Panc1 (cell line): ENCODE measurements at regions not wholly inside any gene's neighbourhood (a gene's known extent, or its start where the extent isn't known, plus 50 kb on each side); places are given as distances from the start of the nearest gene placed in this dataset.

Experiments used
- ATAC-seq: fragments of 200-7000 bp; cut with Tn5 transposase; 2 replicates; pipeline ENCODE4 v1.9.1; 2020; ENCODE audit warnings: mild to moderate bottlenecking, moderate library complexity
- BruUV-seq: library from RNA; stranded (reverse); fragments of 400-500 nt; replicated peaks from 2 replicates; lab custom pipeline; 2021; lab: Mats Ljungman, UMichigan
- CTCF ChIA-PET: fragments of 300-600 bp; sonication (Branson Sonifier 250); formaldehyde crosslinking; loops from one replicate; lab custom pipeline; 2022; ENCODE audit warnings: antibody characterized with exemption; lab: Charles Lee
- POLR2A ChIA-PET: fragments of 300-600 bp; sonication (Branson Sonifier 250); formaldehyde crosslinking; loops from one replicate; lab custom pipeline; 2022; ENCODE audit warnings: antibody characterized with exemption; lab: Charles Lee
- DNase-seq: peaks from one replicate; pipeline ENCODE4 v3.0.0-alpha.2; 2010; ENCODE audit warnings: low read depth, low spot score
- H3K27ac ChIP-seq: 2 replicates; pipeline ENCODE4 v1.5.1; 2011; ENCODE audit warnings: mild to moderate bottlenecking, low read length, inconsistent platforms
- H3K27me3 ChIP-seq: fragments of 200-500 bp; sonication (Bioruptor generic); 2 replicates; pipeline ENCODE4 v1.6.0; 2014; ENCODE audit warnings: low read length, inconsistent platforms; ENCODE audit not compliant: control insufficient read depth, insufficient read depth
- H3K36me3 ChIP-seq: fragments of 200-500 bp; sonication (Bioruptor generic); 2 replicates; pipeline ENCODE4 v1.5.1; 2014; ENCODE audit warnings: inconsistent platforms, mild to moderate bottlenecking, low read length, moderate library complexity; ENCODE audit not compliant: control insufficient read depth, insufficient read depth
- H3K4me1 ChIP-seq: 2 replicates; pipeline ENCODE4 v1.5.1; 2011; ENCODE audit warnings: inconsistent platforms, mild to moderate bottlenecking, low read length, moderate library complexity; ENCODE audit not compliant: control insufficient read depth, insufficient read depth
- H3K4me3 ChIP-seq, 2 experiments: 2 replicates each; pipeline ENCODE4 v1.5.1; 2011 to 2012; ENCODE audit warnings: low read depth in 2 of 2, low read length in 2 of 2, mild to moderate bottlenecking in 2 of 2, inconsistent platforms in 1 of 2, moderate library complexity in 1 of 2
- H3K9me3 ChIP-seq: fragments of 200-500 bp; sonication (Bioruptor generic); 2 replicates; pipeline ENCODE4 v1.5.1; 2014; ENCODE audit warnings: low read depth, mild to moderate bottlenecking, inconsistent platforms, low read length, moderate library complexity; ENCODE audit not compliant: control insufficient read depth, insufficient read depth
- POLR2AphosphoS5 ChIP-seq: IDR thresholded peaks from 2 replicates; pipeline ENCODE4 v1.6.1; 2012; ENCODE audit warnings: mild to moderate bottlenecking, low read depth, low read length, moderate library complexity
- SIN3A ChIP-seq: IDR thresholded peaks from 2 replicates; pipeline ENCODE4 v1.6.1; 2012; ENCODE audit warnings: low read depth, mild to moderate bottlenecking, low read length, moderate library complexity, borderline replicate concordance; ENCODE audit not compliant: insufficient read depth
- TCF7L2 ChIP-seq: IDR thresholded peaks from 2 replicates; pipeline ENCODE4 v1.6.1; 2011; ENCODE audit warnings: mild to moderate bottlenecking, low read depth, low read length, inconsistent platforms
- in situ Hi-C: cut with HindIII; loops from 2 replicates; pipeline ENCODE4 v1.10.0; 2016; ENCODE audit warnings: low sequenced_read_pairs, low pct_unique_long_range_greater_than_20kb
- intact Hi-C: fragments of 100-400 bp; cut with micrococcal nuclease; formaldehyde crosslinking; loops from one replicate; pipeline ENCODE4 v1.10.0; 2022; ENCODE audit not compliant: unreplicated experiment
- TF ChIP-seq, protein P1 (sequence below): fragments of 450-650 bp; IDR thresholded peaks from 2 replicates; pipeline ENCODE4 v1.5.1; 2017; ENCODE audit warnings: mild to moderate bottlenecking
- TF ChIP-seq, protein P2 (sequence below), 2 experiments: IDR thresholded peaks; 2 replicates each; pipeline ENCODE4 v1.6.1; 2011 to 2012; ENCODE audit warnings: low read depth in 2 of 2, control low read depth in 1 of 2, low read length in 1 of 2, mild to moderate bottlenecking in 1 of 2, moderate library complexity in 1 of 2; ENCODE audit not compliant: insufficient read depth in 1 of 2

DNA sequence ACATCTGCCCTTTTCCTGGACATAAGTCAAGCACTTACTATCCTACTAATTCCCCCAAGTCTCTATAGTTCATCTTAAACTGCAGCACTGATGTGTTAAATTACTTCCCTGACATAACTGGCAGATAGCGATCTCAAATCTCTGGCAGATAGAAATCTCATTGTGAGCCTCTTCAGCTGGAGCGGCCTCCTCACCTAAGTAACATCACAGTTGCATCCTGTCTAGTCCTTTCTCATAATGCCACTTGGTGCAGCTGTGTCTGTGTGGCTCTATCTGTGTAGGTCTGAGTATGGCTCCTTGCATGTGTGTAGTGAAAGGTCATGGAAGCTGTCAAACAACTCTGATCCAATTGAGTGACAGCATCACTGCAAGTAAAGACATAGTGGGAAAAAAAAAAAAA is 53.6 kb upstream of the FST start:
- no TSS peak for BruUV-seq
- ChIA-PET POLR2A (no interaction called here), CTCF (no interaction called here)
- no peak for DNase-seq
- no peaks in the 10 kb centered on the region for H3K9me3 ChIP-seq
- no peaks in the 10 kb centered on the region for H3K27me3 ChIP-seq
- TF ChIP-seq, protein P1, sequence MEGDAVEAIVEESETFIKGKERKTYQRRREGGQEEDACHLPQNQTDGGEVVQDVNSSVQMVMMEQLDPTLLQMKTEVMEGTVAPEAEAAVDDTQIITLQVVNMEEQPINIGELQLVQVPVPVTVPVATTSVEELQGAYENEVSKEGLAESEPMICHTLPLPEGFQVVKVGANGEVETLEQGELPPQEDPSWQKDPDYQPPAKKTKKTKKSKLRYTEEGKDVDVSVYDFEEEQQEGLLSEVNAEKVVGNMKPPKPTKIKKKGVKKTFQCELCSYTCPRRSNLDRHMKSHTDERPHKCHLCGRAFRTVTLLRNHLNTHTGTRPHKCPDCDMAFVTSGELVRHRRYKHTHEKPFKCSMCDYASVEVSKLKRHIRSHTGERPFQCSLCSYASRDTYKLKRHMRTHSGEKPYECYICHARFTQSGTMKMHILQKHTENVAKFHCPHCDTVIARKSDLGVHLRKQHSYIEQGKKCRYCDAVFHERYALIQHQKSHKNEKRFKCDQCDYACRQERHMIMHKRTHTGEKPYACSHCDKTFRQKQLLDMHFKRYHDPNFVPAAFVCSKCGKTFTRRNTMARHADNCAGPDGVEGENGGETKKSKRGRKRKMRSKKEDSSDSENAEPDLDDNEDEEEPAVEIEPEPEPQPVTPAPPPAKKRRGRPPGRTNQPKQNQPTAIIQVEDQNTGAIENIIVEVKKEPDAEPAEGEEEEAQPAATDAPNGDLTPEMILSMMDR, result no peak
- TF ChIP-seq TCF7L2 (no peak), POLR2AphosphoS5 (no peak), SIN3A (no peak)
- TF ChIP-seq, protein P2, sequence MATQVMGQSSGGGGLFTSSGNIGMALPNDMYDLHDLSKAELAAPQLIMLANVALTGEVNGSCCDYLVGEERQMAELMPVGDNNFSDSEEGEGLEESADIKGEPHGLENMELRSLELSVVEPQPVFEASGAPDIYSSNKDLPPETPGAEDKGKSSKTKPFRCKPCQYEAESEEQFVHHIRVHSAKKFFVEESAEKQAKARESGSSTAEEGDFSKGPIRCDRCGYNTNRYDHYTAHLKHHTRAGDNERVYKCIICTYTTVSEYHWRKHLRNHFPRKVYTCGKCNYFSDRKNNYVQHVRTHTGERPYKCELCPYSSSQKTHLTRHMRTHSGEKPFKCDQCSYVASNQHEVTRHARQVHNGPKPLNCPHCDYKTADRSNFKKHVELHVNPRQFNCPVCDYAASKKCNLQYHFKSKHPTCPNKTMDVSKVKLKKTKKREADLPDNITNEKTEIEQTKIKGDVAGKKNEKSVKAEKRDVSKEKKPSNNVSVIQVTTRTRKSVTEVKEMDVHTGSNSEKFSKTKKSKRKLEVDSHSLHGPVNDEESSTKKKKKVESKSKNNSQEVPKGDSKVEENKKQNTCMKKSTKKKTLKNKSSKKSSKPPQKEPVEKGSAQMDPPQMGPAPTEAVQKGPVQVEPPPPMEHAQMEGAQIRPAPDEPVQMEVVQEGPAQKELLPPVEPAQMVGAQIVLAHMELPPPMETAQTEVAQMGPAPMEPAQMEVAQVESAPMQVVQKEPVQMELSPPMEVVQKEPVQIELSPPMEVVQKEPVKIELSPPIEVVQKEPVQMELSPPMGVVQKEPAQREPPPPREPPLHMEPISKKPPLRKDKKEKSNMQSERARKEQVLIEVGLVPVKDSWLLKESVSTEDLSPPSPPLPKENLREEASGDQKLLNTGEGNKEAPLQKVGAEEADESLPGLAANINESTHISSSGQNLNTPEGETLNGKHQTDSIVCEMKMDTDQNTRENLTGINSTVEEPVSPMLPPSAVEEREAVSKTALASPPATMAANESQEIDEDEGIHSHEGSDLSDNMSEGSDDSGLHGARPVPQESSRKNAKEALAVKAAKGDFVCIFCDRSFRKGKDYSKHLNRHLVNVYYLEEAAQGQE (IDR thresholded peaks at IDR 0.05; ENCODE audit: insufficient read depth in 1 of 2, low read depth in 2 of 2, low read length in 1 of 2), result no peak
- in situ Hi-C loops (no loop called here), intact Hi-C loops (loop anchor here (5.0 kb wide), 1 partner anchor 255 kb away; no protein-coding TSS in a partner anchor)
- H3K4me3 ChIP-seq, result no peak overlapping the region
- ATAC-seq, result no peak
- H3K36me3 ChIP-seq, result no peaks in the 10 kb centered on the region
- no peak overlapping the region for H3K27ac ChIP-seq
- no peaks in the 10 kb centered on the region for H3K4me1 ChIP-seq

DNA sequence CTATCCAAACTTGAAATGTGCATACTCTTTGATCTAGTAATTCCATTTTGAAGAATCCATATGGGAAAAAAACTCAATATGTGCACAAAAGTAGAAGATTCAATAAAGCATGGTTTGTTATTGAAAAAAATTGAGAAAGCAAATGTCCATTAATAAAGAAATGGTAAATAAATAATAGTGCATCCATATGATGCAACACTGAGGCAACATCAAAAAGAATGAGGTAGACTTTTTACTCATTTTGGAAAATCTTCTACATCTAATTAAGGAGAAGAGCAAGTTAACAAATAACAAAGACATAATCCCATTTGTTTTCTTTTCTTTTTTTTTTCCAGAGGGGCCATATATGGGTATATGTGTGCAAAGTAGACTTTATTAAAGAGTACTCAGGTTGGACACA is 52.5 kb upstream of the FST start:
- DNase-seq (no peak), ATAC-seq (no peak)
- BruUV-seq, result no TSS peak
- TF ChIP-seq POLR2AphosphoS5 (no peak), TCF7L2 (no peak), SIN3A (no peak)
- TF ChIP-seq, protein P1, result no peak
- TF ChIP-seq, protein P2 (IDR thresholded peaks at IDR 0.05; ENCODE audit: insufficient read depth in 1 of 2, low read depth in 2 of 2, low read length in 1 of 2), result no peak
- Histone ChIP-seq H3K4me3 (no peak overlapping the region), H3K36me3 (no peaks in the 10 kb centered on the region), H3K27ac (no peak overlapping the region), H3K27me3 (no peaks in the 10 kb centered on the region), H3K4me1 (no peaks in the 10 kb centered on the region), H3K9me3 (no peaks in the 10 kb centered on the region)
- in situ Hi-C loops (no loop called here), intact Hi-C loops (loop anchor here (5.0 kb wide), 1 partner anchor 256 kb away; no protein-coding TSS in a partner anchor)
- ChIA-PET CTCF (no interaction called here), POLR2A (no interaction called here)
